Small intestine (tissue), 7 donors: ENCODE measurements at regions not wholly inside any gene's neighbourhood (a gene's known extent, or its start where the extent isn't known, plus 50 kb on each side); places are given as distances from the start of the nearest gene placed in this dataset.
A peak's percentile ranks its signal among the peaks of the same experiment; 100 is the strongest.

Experiments used
- DNase-seq, 2 donors: peaks; one replicate each; pipeline versions ENCODE4 v3.0.0 to v3.0.0-alpha.2; 2013
- FAIRE-seq: peaks from 2 replicates; lab custom pipeline; 2012; peaks lifted over from hg19 to GRCh38; lab: Jason Lieb, UNC
- H3K27ac ChIP-seq, 3 donors: one replicate each; pipeline ENCODE4 v1.5.1; 2013; ENCODE audit warnings: low read length in 2 of 3, mild to moderate bottlenecking in 2 of 3, control low read depth in 1 of 3, inconsistent platforms in 1 of 3, low read depth in 1 of 3, moderate library complexity in 1 of 3
- H3K27me3 ChIP-seq, 3 donors: one replicate each; pipeline ENCODE4 v1.6.1; 2013; ENCODE audit warnings: low read length in 3 of 3, inconsistent platforms in 1 of 3; ENCODE audit not compliant: control insufficient read depth in 3 of 3, insufficient read depth in 3 of 3
- H3K36me3 ChIP-seq, 3 donors: one replicate each; pipeline ENCODE4 v1.6.1; 2013; ENCODE audit warnings: low read length in 3 of 3, inconsistent platforms in 1 of 3, low read depth in 1 of 3, mild to moderate bottlenecking in 1 of 3, moderate library complexity in 1 of 3; ENCODE audit not compliant: control insufficient read depth in 3 of 3, insufficient read depth in 2 of 3
- H3K4me1 ChIP-seq, 3 donors: one replicate each; pipeline ENCODE4 v1.6.1; 2013; ENCODE audit warnings: low read length in 2 of 3, inconsistent platforms in 1 of 3, low read depth in 1 of 3, mild to moderate bottlenecking in 1 of 3, moderate library complexity in 1 of 3; ENCODE audit not compliant: control insufficient read depth in 3 of 3, insufficient read depth in 2 of 3
- H3K4me3 ChIP-seq, 3 donors: one replicate each; pipeline ENCODE4 v1.5.1; 2013; ENCODE audit warnings: low read length in 3 of 3, control low read depth in 1 of 3, inconsistent platforms in 1 of 3, low read depth in 1 of 3, mild to moderate bottlenecking in 1 of 3, moderate library complexity in 1 of 3
- H3K9me3 ChIP-seq, 2 donors: one replicate each; pipeline ENCODE4 v1.6.1; 2013; ENCODE audit warnings: low read depth in 1 of 2, low read length in 1 of 2; ENCODE audit not compliant: control insufficient read depth in 2 of 2, insufficient read depth in 1 of 2
- WGBS, 3 donors: extraction: QIAGEN DNeasy Blood & Tissue Kit; methylation state at CpG; one replicate each; pipeline ENCODE4 v1.1.7; 2013; 5-methylcytosine and 5-hydroxymethylcytosine counted together
- donor health status: healthy with polysubstance abuse.
- donor health status: control.
- donor health status: control.
- donor health status: Bipolar disorder and iron deficiency.
- donor health status: healthy.

DNA sequence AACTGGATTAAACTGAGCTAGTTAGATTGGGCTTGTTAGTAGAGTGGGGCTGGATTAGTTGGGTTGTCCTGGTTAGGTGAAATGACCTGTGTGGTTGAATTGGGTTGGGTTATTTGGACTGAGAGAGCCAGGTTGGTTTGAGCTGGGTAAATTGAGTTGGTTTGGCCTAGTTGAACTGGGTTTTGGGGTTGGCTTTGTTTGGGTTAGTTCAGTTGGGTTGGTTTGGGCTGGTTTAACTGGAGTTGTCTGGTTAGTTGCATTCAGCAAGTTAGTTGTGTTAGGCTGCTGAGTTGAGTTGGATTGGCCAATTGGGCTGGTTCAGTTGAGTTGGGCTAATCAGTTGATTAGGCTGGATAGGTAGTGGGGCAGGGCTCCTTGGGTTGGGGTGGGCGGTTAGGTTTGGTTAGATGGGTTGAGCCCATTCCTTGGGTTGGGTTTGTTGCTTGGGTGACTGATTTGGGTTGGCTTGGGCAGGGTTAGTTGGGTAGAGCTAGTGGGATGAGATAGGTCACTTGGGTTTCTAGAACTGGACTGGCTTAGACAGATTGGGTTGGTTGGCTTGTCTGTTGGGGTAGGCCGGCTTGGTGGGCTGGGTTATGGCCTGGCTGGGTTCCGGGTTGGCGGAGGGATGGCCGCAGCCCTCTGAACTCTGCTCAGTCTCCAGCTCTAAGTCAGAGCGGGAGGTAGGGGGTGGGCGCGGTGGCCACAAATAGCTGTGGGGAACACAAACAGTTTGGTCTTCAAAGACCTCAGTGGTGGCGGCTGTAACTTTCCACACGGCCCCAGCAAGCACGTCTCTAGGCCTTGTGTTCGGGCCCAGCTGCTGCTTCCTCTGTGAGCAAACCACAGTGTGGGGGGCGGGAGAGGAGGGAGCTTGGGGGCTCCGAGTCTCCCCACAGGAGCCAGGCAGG lies 67.2 kb upstream of the RUNX3 start:
- Histone ChIP-seq H3K36me3 (no peaks in the 10 kb centered on the region), H3K9me3 (peaks cover 0 to 2% of the 10 kb centered on the region in 2 donors), H3K4me3 (no peak overlapping the region), H3K4me1 (peaks cover 0 to 4% (median 0%) of the 10 kb centered on the region in 3 donors), H3K27ac (no peak overlapping the region), H3K27me3 (peaks cover 0 to 3% (median 0%) of the 10 kb centered on the region in 3 donors)
- 64 to 83% (median 71%) methylated on average over 13 to 14 of the region's 14 CpGs for WGBS, 3 donors
- peak in 1 of 2 donors; percentile 58 for DNase-seq
- no peak for FAIRE-seq

DNA sequence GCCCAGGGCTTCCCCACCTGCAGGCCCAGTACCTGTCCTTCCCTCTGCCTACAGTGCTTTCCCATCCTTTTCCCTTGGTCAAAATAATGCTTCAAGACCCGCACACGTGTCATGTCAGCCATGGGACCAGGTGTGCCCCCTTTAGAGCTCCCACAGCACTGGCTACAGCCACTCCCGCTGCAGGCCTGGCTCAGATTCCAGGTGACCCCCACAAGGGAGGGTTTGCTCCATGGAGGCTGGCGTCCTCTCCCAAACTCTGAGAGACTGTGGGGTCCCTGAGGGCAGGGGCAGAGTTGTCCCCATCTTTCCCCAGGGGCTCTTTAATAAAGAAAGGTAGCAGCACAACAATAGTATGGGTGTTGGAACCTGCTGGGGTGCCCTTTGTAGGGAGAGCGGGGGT lies 66.4 kb upstream of the RUNX3 start:
- no peak for FAIRE-seq
- WGBS, 3 donors: 73 to 75% (median 74%) methylated on average over 5 of the region's 5 CpGs
- Histone ChIP-seq H3K36me3 (no peaks in the 10 kb centered on the region), H3K9me3 (peaks cover 0 to 8% of the 10 kb centered on the region in 2 donors), H3K27me3 (peaks cover 0 to 9% (median 0%) of the 10 kb centered on the region in 3 donors), H3K27ac (peak overlapping the region in 1 of 3 donors; percentile 7), H3K4me1 (peaks cover 0 to 4% (median 0%) of the 10 kb centered on the region in 3 donors), H3K4me3 (no peak overlapping the region)
- DNase-seq: no peak

DNA sequence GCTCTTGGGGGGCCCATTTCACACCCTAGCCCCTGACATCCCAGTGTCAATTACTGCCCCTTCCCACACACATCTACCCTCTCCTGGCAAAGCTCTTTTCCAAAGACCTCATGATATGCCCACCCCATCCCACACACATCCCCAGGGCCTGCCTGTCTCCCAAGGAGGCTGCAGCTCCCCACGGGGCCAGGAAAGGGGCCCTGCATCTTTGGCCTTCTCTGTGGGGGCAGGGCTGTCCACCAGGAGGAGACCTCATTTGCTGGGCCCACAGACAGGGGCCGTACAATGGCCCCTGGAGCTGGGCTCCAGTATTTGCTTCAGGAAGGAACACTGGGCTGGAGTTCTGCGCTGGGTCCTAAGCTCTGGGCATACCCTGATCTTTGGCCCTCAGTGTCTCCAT lies 65.6 kb upstream of the RUNX3 start:
- H3K36me3 ChIP-seq: no peaks in the 10 kb centered on the region
- FAIRE-seq: no peak
- H3K9me3 ChIP-seq: peaks cover 0 to 8% of the 10 kb centered on the region in 2 donors
- 72 to 81% (median 78%) methylated on average over 3 of the region's 3 CpGs for WGBS, 3 donors
- H3K27me3 ChIP-seq: peaks cover 0 to 13% (median 0%) of the 10 kb centered on the region in 3 donors
- H3K27ac ChIP-seq: peak overlapping the region in 1 of 3 donors; percentile 7
- peaks cover 0 to 4% (median 0%) of the 10 kb centered on the region in 3 donors for H3K4me1 ChIP-seq
- DNase-seq: no peak
- no peak overlapping the region for H3K4me3 ChIP-seq

DNA sequence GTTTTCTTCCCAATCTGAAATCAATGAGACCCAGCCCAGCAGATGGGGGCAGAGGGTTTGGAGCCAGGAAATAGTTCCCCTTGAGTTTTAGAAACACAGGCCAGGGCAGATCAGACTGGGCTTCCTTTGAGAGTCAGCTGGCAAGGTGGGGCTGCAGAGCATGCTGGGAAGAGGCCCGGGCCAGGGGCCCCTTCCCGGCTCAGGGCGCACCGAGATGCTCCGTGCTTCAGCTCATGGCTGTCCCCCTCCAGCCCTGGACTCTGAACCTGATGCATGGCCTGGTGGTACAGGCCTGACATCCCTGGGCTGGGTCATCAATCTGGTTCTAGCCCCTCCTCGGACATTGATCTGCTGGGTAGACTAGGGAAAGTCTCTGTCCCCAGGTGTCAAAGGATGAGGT lies 65.1 kb upstream of the RUNX3 start:
- peaks cover 0 to 4% (median 0%) of the 10 kb centered on the region in 3 donors for H3K4me1 ChIP-seq
- H3K4me3 ChIP-seq: no peak overlapping the region
- peak overlapping the region in 1 of 3 donors; percentile 7 for H3K27ac ChIP-seq
- H3K36me3 ChIP-seq: no peaks in the 10 kb centered on the region
- no peak for DNase-seq
- peaks cover 0 to 8% of the 10 kb centered on the region in 2 donors for H3K9me3 ChIP-seq
- WGBS, 3 donors: 79 to 89% (median 81%) methylated on average over 6 of the region's 6 CpGs
- no peak for FAIRE-seq
- H3K27me3 ChIP-seq: peaks cover 0 to 18% (median 0%) of the 10 kb centered on the region in 3 donors

DNA sequence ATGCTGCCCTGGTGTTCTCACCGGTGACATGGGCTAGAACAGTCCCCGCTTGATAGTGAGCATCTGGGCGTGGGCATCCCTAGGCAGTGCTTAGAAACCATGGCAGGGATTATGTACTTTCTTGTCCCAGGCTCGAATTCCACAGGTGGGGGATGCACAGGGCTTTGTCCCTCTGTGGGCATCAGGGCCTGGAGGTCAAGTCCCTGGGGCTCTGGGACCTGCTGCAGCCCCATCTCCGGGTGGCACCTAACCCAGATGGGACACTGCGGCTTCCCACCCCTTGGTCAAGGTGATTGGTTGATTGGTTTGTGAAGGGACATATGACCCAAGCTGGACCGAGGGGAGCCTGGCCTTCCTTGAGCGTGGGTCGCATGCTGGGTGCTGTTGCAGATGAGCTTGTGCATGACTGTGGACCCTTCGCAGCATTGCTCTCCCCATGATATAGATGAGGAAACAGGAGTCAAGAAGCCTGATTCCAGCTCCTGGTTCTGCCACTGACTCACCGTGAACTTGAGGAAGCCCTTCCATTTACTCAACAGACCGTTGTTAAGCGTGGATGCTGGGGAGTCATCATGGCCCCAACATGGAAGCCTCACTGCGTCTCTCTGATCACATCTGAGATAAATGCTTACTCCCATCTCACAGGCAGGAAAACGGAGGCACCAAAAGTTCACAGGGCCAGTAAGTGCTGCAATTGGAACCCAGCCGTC lies 64.0 kb upstream of the RUNX3 start:
- H3K4me3 ChIP-seq: no peak overlapping the region
- peaks cover 0 to 19% (median 0%) of the 10 kb centered on the region in 3 donors for H3K27me3 ChIP-seq
- peaks cover 0 to 8% of the 10 kb centered on the region in 2 donors for H3K9me3 ChIP-seq
- no peaks in the 10 kb centered on the region for H3K36me3 ChIP-seq
- FAIRE-seq: no peak
- WGBS, 3 donors: 86 to 91% (median 90%) methylated on average over 16 of the region's 16 CpGs
- DNase-seq: no peak
- no peak overlapping the region for H3K27ac ChIP-seq
- H3K4me1 ChIP-seq: peaks cover 0 to 4% (median 0%) of the 10 kb centered on the region in 3 donors

DNA sequence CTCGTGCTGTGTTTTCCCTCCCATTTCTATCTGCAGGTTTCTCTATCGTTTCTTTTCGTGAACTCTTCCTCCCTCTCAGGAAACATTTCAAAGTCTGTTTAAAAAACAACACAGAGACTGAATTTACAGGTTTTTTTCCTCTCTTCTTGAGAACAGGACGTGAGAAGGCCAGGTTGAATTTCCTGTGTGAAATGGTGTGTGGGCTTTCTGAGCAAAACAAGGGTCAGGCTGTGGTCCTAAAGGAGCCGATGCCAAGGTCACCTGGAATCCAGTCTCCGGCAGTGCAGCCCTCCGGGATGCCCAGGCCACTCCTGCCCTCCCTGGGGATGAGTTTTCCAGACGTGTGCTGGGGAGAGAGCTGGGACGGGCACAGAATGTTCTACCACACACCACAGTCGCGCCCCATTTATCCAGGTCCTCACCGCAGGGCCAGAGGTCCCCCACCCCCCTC lies 62.7 kb upstream of the RUNX3 start:
- Histone ChIP-seq H3K36me3 (no peaks in the 10 kb centered on the region), H3K27ac (peak overlapping the region in 2 of 3 donors; percentile 53 to 82), H3K4me3 (peak overlapping the region in 1 of 3 donors; percentile 18)

DNA sequence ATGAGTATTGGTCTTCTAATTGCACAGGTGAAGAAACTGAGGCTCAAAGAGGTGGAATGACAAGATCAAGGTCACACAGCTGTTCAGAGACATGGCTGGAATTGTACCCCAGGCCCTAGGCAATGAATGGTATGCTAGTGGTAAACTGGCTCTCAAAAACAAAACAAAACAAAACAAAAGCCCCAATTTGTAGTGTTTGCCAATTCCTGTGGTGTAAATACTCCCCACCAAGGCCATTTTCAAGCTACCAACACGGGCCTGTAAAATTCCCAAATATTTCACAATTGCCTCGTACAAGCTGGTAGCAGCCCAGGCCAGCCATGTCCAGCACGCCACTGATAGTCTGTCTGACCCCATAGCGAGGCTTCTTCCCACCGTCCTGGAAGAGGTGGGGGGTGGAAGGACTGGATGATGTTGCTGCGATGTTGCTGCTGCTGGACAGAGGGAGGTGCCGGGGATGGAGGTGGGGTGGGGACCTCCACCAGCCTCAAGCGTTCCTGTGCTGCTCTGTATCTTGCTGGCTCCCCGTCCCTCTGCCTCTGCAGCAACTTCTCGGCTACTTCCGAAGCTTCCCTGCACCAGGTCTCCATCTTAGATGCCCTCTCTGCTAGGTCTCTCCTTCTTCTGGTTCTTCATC lies 62.2 kb upstream of the RUNX3 start:
- no peak for FAIRE-seq
- H3K27ac ChIP-seq: peak overlapping the region in 2 of 3 donors; percentile 70 to 82

More for the DNA sequence above, 62.7 kb upstream of the RUNX3 start:
- 54 to 70% (median 59%) methylated on average over 12 of the region's 12 CpGs for WGBS, 3 donors
- peaks cover 0 to 8% of the 10 kb centered on the region in 2 donors for H3K9me3 ChIP-seq
- FAIRE-seq: no peak
- H3K4me1 ChIP-seq: peaks cover 0 to 4% (median 0%) of the 10 kb centered on the region in 3 donors
- peak in 1 of 2 donors; percentile 41 for DNase-seq
- peaks cover 0 to 29% (median 0%) of the 10 kb centered on the region in 3 donors for H3K27me3 ChIP-seq

More for the DNA sequence above, 62.2 kb upstream of the RUNX3 start:
- DNase-seq: no peak
- H3K4me1 ChIP-seq: peaks cover 0 to 4% (median 0%) of the 10 kb centered on the region in 3 donors
- H3K27me3 ChIP-seq: peaks cover 0 to 29% (median 0%) of the 10 kb centered on the region in 3 donors
- H3K36me3 ChIP-seq: no peaks in the 10 kb centered on the region
- peaks cover 0 to 8% of the 10 kb centered on the region in 2 donors for H3K9me3 ChIP-seq
- 69 to 76% (median 74%) methylated on average over 11 of the region's 11 CpGs for WGBS, 3 donors
- H3K4me3 ChIP-seq: peak overlapping the region in 1 of 3 donors; percentile 18
